Stimulated activated memory B cell treated with anti-CD40 and anti-IgM and Interleukin-4, amounts not matched to agents 10 μg/mL and 1 μg/mL and 100 μg/mL, for 72 hours (primary cell): ENCODE measurements at regions not wholly inside any gene's neighbourhood (a gene's known extent, or its start where the extent isn't known, plus 50 kb on each side); places are given as distances from the start of the nearest gene placed in this dataset.
A peak's percentile ranks its signal among the peaks of the same experiment; 100 is the strongest.

Experiments used
- ATAC-seq: fragments of 150-1000 bp; cut with Tn5 transposase; 2 replicates; pipeline ENCODE4 v1.10.0; 2021
- H3K27ac Mint-ChIP-seq: one replicate; pipeline ENCODE4 v1.8.0; 2022; ENCODE audit warnings: mild to moderate bottlenecking, mixed read lengths
- H3K27me3 Mint-ChIP-seq: one replicate; pipeline ENCODE4 v1.8.0; 2022; ENCODE audit warnings: mixed read lengths
- H3K36me3 Mint-ChIP-seq: one replicate; pipeline ENCODE4 v1.8.0; 2022; ENCODE audit warnings: mixed read lengths
- H3K4me1 Mint-ChIP-seq: one replicate; pipeline ENCODE4 v1.8.0; 2022; ENCODE audit warnings: mixed read lengths
- H3K4me3 Mint-ChIP-seq: one replicate; pipeline ENCODE4 v1.8.0; 2022; ENCODE audit warnings: mild to moderate bottlenecking, moderate library complexity, mixed read lengths
- H3K9me3 Mint-ChIP-seq: one replicate; pipeline ENCODE4 v1.8.0; 2022; ENCODE audit warnings: mixed read lengths

DNA sequence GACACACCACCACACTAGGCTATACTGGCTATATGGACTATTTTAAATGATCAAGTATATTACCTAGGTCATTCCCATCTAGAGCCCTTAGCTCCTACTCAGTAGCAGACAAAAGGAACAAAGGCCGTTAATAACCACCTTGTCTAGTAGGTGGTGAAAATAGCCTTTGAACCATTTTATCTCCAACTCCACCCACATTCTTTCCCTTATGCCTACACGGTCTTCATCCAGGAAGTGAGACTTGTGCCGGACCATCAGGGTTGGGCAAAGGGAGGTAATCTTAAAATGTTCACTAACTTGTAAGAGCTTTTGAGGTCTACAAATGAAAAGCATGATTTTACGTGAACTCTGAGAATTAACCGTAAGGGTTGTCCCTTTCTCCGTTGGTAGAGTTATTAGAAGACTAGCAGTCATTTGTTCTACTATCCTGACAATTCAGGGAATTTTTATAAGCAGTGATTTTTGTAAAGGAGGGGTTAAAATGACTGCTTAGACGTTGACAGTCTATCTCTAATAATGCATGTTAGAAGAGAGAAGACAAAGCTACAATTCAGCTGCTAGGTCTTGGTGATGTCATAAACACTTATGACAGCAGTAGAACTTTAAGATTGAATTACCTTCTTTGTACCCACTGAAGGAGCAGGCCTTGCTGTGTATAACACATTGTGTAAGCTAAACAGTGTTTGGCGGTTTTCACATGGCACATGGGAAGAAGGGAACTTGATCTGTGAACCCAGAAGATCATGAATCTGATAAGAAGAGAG, 371.8 kb upstream of the JAG1 start:
- no peak overlapping the region for H3K4me3 Mint-ChIP-seq
- no peak for ATAC-seq
- H3K36me3 Mint-ChIP-seq = no peaks in the 10 kb centered on the region
- H3K27ac Mint-ChIP-seq = no peak overlapping the region
- no peaks in the 10 kb centered on the region for H3K27me3 Mint-ChIP-seq
- H3K9me3 Mint-ChIP-seq = no peaks in the 10 kb centered on the region
- no peaks in the 10 kb centered on the region for H3K4me1 Mint-ChIP-seq

DNA sequence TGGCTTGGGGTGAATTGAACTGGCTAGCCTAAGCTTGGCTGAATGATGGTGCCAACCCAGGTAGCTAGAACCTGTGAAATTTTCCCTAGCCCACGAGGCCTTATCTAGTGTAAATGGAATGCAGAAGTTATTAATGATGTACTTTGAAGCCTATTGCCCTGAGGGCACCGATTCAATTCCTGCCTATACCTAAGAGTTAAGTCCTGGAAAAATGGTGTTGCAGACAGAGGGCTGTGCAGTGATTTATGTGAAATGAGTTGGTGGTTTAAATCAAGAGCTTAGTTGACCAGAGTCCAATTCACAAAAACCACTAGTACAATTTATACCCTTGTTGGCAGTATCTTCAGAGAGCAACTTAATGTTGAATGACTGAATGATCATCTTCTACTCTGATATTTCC, 373.8 kb upstream of the JAG1 start:
- Mint-ChIP-seq H3K4me3 (no peak overlapping the region), H3K9me3 (no peaks in the 10 kb centered on the region), H3K27me3 (no peaks in the 10 kb centered on the region), H3K27ac (no peak overlapping the region), H3K4me1 (no peaks in the 10 kb centered on the region), H3K36me3 (no peaks in the 10 kb centered on the region)
- ATAC-seq = no peak

DNA sequence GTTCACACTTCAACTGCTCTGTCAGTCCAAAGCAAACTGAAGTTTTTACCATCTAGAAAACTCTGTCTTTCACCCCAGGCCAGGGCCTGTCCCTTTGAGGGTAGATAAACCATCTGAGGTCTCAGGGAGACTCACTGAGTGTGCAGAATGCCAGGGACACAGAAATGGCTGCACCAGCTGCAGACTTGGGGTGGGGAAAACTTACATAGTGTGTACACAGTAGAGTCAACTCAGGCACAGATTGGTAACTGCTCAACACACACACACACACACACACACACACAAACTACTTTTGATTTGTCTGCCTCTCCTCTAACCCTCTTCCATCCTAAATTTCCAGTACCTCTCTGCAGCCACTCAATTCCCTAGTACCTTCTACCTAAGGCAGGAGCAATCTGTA, 374.9 kb upstream of the JAG1 start:
- Mint-ChIP-seq H3K9me3 (peaks cover 3% of the 10 kb centered on the region), H3K4me3 (no peak overlapping the region), H3K27ac (no peak overlapping the region), H3K36me3 (no peaks in the 10 kb centered on the region), H3K27me3 (no peaks in the 10 kb centered on the region), H3K4me1 (no peaks in the 10 kb centered on the region)
- peak; percentile 34 for ATAC-seq

DNA sequence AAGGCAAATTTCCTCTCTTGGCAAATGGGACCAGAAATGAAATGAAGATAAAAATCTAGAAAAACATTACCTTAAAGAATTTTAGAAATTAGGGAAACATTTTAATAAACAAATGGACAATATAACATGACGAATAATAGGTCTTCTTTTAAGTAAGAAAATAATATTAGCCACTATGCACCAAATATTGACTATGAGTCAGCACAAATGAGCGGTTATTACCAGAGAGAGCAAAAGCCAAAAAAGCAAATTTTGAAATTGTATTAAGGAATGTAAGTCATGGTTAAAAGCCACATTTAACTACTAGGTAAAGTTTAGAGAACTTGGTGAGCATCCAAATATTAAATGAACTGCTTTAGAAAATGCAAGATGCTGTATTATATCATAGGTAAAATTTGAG, 376.6 kb upstream of the JAG1 start:
- no peaks in the 10 kb centered on the region for H3K36me3 Mint-ChIP-seq
- H3K27me3 Mint-ChIP-seq = no peaks in the 10 kb centered on the region
- ATAC-seq = no peak

DNA sequence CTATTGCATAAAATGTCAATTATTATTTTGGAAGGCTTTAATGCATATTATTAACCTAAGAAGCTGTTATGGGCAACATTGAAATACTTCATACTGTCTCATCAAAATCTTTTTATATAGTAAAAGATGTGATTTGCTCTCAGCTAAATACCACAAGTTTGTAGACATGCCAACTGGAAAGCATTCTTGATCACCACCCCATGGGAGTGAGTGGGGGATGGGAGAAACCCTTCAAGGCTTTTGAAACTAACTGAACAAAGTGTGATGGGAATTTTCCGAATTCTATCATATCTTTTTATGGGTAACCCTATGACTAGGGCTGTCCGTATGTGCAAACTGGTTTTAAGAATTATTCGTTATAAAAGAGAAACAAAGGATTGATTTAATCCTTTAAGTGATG, 377.3 kb upstream of the JAG1 start:
- no peaks in the 10 kb centered on the region for H3K4me1 Mint-ChIP-seq
- no peaks in the 10 kb centered on the region for H3K36me3 Mint-ChIP-seq
- no peak overlapping the region for H3K27ac Mint-ChIP-seq
- no peak overlapping the region for H3K4me3 Mint-ChIP-seq
- ATAC-seq = no peak
- no peaks in the 10 kb centered on the region for H3K27me3 Mint-ChIP-seq
- H3K9me3 Mint-ChIP-seq = peaks cover 3% of the 10 kb centered on the region

More for the DNA sequence above, 376.6 kb upstream of the JAG1 start:
- H3K9me3 Mint-ChIP-seq = peaks cover 3% of the 10 kb centered on the region
- H3K27ac Mint-ChIP-seq = no peak overlapping the region
- no peaks in the 10 kb centered on the region for H3K4me1 Mint-ChIP-seq
- H3K4me3 Mint-ChIP-seq = no peak overlapping the region

DNA sequence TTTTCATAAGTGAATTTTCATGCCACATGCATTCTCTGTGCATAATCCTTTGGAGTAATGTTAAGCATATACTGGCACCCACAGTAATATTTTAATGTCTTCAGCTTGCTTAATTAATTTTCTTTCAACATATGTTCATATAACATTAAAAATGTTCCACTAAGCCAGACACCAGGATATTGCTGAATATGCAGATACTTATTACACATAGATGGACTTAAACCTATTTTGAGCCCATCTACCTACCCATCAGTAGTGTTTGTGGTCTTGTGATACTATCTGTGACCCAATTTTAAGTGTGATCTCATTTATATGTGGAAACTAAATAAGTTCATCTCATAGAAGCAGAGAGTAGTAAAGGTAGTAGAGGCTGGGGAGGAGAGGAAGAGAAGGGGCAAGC, 379.5 kb upstream of the JAG1 start:
- Mint-ChIP-seq H3K4me1 (no peaks in the 10 kb centered on the region), H3K4me3 (no peak overlapping the region), H3K36me3 (no peaks in the 10 kb centered on the region), H3K27ac (no peak overlapping the region), H3K27me3 (no peaks in the 10 kb centered on the region), H3K9me3 (peaks cover 3% of the 10 kb centered on the region)
- ATAC-seq = no peak

DNA sequence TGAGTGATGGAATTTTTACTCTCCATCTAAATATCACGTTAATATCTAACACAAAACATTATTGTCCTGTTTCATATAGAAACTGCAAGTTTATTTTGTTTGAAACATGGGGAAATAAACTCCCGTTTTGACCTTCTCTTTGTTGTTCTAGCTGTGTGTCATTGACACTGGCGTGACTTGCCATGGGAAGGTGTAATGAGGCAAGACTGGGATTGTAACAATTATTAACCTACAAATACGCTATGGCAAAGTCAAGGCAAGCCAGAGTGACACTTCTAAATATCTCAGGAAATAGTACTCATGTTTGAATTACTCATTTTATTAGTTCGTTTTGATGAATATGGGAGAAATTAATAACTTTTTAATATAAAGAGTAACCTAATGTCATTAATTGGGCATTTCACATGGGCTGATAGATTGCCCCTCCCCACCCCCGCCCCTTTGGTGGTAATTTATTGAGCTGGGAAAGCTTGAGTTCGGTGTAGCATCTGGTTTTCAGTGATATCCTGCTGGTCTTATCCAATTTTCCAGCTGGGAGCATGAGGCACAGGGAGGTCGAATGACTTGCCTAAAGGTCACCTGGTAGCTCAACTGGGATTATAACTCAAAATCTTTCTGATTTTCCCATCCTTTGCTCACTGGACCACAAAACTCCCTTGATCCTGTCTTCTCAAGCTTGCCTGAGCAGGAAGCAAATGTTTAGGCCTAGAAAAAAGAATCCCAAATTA, 380.6 kb upstream of the JAG1 start:
- no peaks in the 10 kb centered on the region for H3K27me3 Mint-ChIP-seq
- H3K4me3 Mint-ChIP-seq = no peak overlapping the region
- H3K36me3 Mint-ChIP-seq = no peaks in the 10 kb centered on the region
- H3K9me3 Mint-ChIP-seq = peaks cover 3% of the 10 kb centered on the region
- ATAC-seq = no peak
- H3K27ac Mint-ChIP-seq = no peak overlapping the region
- H3K4me1 Mint-ChIP-seq = no peaks in the 10 kb centered on the region

DNA sequence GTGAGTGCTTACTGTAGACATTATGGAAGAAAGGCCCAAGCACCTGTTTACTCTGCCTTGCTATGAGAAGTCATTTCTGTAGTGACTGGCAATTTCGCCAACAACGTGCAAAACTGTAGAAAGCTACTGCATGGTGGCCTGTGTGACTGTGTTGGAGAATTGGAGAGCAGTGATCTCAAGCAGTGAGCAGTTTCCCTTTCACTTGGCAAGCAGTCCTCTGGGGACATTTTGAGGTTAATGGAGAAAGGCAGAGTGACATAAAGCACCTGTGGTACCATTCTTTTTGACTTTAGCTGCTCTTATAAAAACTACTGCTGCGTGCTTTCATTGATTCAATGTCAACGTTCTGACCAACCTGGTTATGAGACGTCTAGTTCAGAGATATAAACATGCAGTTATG, 382.6 kb upstream of the JAG1 start:
- H3K36me3 Mint-ChIP-seq = no peaks in the 10 kb centered on the region
- no peaks in the 10 kb centered on the region for H3K4me1 Mint-ChIP-seq
- no peaks in the 10 kb centered on the region for H3K27me3 Mint-ChIP-seq
- H3K4me3 Mint-ChIP-seq = no peak overlapping the region
- no peak for ATAC-seq
- H3K9me3 Mint-ChIP-seq = peaks cover 3% of the 10 kb centered on the region
- no peak overlapping the region for H3K27ac Mint-ChIP-seq

DNA sequence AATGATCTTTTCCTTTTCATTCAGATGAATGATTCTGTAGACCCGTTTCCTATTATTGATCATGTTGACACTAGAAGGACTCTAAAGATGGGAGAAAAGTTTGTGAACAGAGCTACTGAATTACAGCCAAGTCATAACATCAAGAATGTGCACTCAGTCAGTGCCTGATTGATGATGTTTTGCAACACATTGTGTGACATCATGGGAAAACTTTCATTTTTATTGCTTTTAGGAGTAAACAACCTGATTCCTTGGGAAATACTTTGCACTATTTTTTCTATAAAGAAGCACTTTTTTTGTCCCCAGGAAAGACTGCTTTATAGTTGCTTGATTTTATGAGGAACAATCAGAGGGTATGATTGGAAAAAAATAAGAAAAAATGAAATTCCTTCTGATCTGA, 383.8 kb upstream of the JAG1 start:
- no peaks in the 10 kb centered on the region for H3K36me3 Mint-ChIP-seq
- no peaks in the 10 kb centered on the region for H3K4me1 Mint-ChIP-seq
- H3K9me3 Mint-ChIP-seq = peaks cover 3% of the 10 kb centered on the region
- no peak overlapping the region for H3K27ac Mint-ChIP-seq
- ATAC-seq = no peak
- H3K27me3 Mint-ChIP-seq = no peaks in the 10 kb centered on the region
- H3K4me3 Mint-ChIP-seq = no peak overlapping the region

DNA sequence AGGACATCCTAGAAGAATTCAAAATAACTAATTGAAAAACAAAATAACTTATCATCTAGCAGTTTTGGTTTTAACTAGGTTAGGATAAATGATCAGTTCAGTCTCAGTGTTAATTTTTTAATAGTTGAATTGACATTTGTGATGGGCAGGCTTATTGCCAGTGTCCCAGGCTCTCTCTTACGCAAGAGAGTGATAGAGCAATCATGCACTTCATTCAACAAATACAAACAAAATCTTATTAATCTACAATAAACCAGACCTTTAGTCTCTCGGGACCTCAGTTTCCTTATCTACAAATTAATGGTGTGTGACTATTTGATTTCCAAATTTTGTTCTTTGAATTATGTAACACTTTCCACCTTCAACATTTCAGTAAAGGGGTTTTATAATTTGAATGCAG, 385.9 kb upstream of the JAG1 start:
- ATAC-seq = no peak
- H3K36me3 Mint-ChIP-seq = no peaks in the 10 kb centered on the region
- H3K27me3 Mint-ChIP-seq = no peaks in the 10 kb centered on the region
- H3K9me3 Mint-ChIP-seq = no peaks in the 10 kb centered on the region
- H3K4me1 Mint-ChIP-seq = no peaks in the 10 kb centered on the region
- H3K4me3 Mint-ChIP-seq = no peak overlapping the region
- no peak overlapping the region for H3K27ac Mint-ChIP-seq

DNA sequence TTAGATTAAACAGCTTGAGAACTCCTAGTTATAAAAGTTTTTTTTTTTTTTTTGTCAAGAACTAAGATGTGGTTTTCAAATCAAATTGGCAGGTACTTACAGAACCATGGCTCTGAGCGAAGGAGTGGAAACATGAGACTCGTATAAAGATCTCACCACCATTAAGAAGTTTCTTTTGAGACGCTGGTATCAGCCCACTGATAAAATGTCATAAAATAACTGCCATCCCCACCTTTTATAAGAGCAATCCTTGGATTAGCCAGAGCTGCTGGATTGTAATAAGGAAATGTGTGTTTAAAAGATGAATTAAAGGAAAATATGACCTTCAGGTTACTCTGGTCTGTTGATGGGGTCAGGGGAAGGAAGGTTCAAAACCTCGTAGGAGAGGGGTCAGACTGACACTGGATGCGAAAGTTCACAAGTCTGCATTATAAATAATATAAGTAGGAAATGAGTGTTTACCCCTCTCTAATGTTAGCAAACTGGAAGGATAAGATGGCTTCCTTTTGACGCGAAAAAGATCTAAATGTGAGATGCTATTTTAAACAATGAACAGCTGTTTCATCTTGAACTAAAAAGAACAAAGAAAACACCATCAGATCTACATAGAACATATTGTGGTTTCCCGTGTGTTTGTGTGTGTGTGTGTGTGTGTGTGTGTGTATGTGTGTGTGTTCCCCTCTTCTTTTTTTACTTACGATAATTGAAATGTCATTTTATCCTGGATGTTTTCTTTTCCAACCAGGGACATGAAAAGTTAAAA, 386.8 kb upstream of the JAG1 start:
- H3K27me3 Mint-ChIP-seq = no peaks in the 10 kb centered on the region
- H3K9me3 Mint-ChIP-seq = no peaks in the 10 kb centered on the region
- no peak for ATAC-seq
- H3K36me3 Mint-ChIP-seq = no peaks in the 10 kb centered on the region
- no peak overlapping the region for H3K27ac Mint-ChIP-seq
- no peak overlapping the region for H3K4me3 Mint-ChIP-seq
- no peaks in the 10 kb centered on the region for H3K4me1 Mint-ChIP-seq

DNA sequence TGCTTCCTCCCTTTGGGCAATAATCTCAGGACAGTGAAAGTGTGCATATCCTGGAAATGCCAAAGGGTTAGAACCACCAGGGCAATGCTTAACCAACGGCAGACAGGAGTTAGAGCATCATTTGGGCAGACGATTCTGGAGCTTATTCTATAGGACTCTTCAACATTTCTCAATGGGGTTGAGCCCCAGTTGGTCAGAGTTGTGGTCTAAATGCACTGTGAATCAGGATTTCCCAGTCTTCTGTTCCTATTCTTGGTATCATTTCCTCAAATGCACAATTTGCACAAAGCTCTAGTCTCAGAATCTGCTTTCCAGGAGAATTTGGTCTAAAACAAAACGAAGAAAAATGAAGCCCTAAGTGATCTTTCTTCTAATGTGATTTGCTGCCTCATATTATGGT, 389.6 kb upstream of the JAG1 start:
- Mint-ChIP-seq H3K27ac (no peak overlapping the region), H3K4me3 (no peak overlapping the region), H3K36me3 (no peaks in the 10 kb centered on the region), H3K9me3 (no peaks in the 10 kb centered on the region), H3K4me1 (no peaks in the 10 kb centered on the region), H3K27me3 (no peaks in the 10 kb centered on the region)
- no peak for ATAC-seq

DNA sequence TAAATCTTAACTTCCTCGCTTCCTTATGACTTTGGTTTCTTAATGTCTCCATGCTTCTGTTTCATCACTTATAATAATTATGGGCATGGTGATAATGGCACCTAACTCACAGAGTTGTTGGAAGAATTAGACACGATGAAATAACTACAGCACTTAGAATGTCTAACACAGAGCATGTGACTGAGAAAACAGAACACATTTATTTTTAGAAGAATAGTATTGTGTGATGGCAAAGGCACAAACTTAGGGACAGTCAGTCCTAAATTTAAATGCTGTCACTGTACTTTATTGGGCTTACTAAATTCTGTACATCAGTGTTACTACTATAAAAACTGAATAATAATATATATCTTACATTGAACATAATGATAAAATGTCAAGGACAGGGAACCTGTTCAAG, 391.1 kb upstream of the JAG1 start:
- no peaks in the 10 kb centered on the region for H3K27me3 Mint-ChIP-seq
- no peaks in the 10 kb centered on the region for H3K36me3 Mint-ChIP-seq
- ATAC-seq = no peak
- H3K27ac Mint-ChIP-seq = no peak overlapping the region
- H3K9me3 Mint-ChIP-seq = no peaks in the 10 kb centered on the region
- no peaks in the 10 kb centered on the region for H3K4me1 Mint-ChIP-seq
- H3K4me3 Mint-ChIP-seq = no peak overlapping the region

DNA sequence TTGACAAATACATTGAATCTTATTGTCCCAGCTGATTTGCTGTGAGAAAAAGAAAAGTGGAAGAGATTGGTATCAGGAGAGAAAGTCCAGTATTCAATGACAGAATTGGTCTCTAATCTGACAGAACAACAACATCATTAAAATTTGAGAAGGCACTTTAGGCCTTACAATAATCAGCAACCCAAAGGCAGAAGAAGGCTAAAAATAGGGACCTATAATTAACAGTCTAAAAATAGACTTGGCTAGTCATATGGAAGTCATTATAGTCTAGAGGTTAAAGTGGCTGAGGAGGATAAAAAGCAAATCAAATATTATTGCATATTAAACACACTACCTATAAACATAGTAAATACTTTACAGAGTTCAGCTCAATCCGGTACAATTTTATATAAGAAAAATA, 393.6 kb upstream of the JAG1 start:
- Mint-ChIP-seq H3K4me3 (no peak overlapping the region), H3K36me3 (no peaks in the 10 kb centered on the region), H3K27ac (no peak overlapping the region), H3K27me3 (no peaks in the 10 kb centered on the region), H3K9me3 (peaks cover 14% of the 10 kb centered on the region), H3K4me1 (no peaks in the 10 kb centered on the region)
- no peak for ATAC-seq

DNA sequence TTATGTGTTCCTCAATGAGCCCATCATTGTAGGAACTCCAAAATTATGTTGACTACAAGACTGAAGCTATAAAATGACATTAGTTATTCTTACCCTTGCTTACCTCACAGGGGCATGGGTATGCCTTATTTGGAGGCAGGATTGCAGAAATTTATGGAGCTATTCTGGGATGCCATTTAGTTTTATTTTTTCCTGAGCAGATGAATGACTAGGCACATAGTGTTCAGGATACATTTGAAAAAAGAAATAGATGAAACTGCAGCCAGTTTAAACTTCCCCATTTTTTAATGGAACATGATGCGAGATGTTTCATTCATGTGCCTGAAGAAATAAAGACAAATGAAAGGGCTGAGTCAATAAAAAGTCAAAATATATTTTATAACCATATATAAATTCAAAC, 399.2 kb upstream of the JAG1 start:
- ATAC-seq = no peak
- Mint-ChIP-seq H3K27me3 (no peaks in the 10 kb centered on the region), H3K27ac (no peak overlapping the region)

More for the DNA sequence above, 399.2 kb upstream of the JAG1 start:
- H3K9me3 Mint-ChIP-seq = peaks cover 14% of the 10 kb centered on the region
- H3K36me3 Mint-ChIP-seq = no peaks in the 10 kb centered on the region
- H3K4me3 Mint-ChIP-seq = no peak overlapping the region
- no peaks in the 10 kb centered on the region for H3K4me1 Mint-ChIP-seq
